SK-N-SH (cell line): ENCODE measurements at regions not wholly inside any gene's neighbourhood (a gene's known extent, or its start where the extent isn't known, plus 50 kb on each side); places are given as distances from the start of the nearest gene placed in this dataset.

Experiments used
- CTCF ChIA-PET: fragments of 300-600, 350-600 bp; formaldehyde crosslinking; extraction: SDS; loops from one replicate; lab custom pipeline; 2021; lab: Yijun Ruan, JAX
- POLR2A ChIA-PET: fragments of 350-600 bp; sonication (Branson Sonifier 250); formaldehyde crosslinking; extraction: SDS; loops from one replicate; lab custom pipeline; 2020; ENCODE audit warnings: antibody characterized with exemption, inconsistent platforms; lab: Yijun Ruan, JAX
- DNase-seq: peaks from one replicate; pipeline ENCODE4 v3.0.0; 2012
- H2AFZ ChIP-seq: fragments of 200-600 bp; sonication (generic); 2 replicates; pipeline ENCODE4 v1.8.1; 2016; ENCODE audit warnings: antibody characterized with exemption, mild to moderate bottlenecking, low read depth
- H3F3A ChIP-seq: fragments of 200-600 bp; sonication (generic); replicated peaks from 2 replicates; pipeline ENCODE3; 2016; ENCODE audit warnings: antibody characterized with exemption, mild to moderate bottlenecking; ENCODE audit not compliant: insufficient read depth
- H3K27ac ChIP-seq, 2 experiments: fragments of 200-500 bp in 1 of 2; fragments of 200-600 bp in 1 of 2; sonication (Bioruptor generic) in 1 of 2; sonication (generic), shearing (Covaris generic) in 1 of 2; 2 replicates each; pipeline versions ENCODE4 v1.5.1 to v1.6.1; 2014 to 2016; ENCODE audit warnings: low read depth in 2 of 2, inconsistent platforms in 1 of 2, low read length in 1 of 2, mild to moderate bottlenecking in 1 of 2, mixed read lengths in 1 of 2
- H3K27me3 ChIP-seq: fragments of 200-600 bp; sonication (generic), shearing (Covaris generic); 2 replicates; pipeline ENCODE4 v1.6.1; 2016; ENCODE audit warnings: mixed run types; ENCODE audit not compliant: insufficient read depth
- H3K36me3 ChIP-seq, 2 experiments: fragments of 200-500 bp in 1 of 2; fragments of 200-600 bp in 1 of 2; sonication (Bioruptor generic) in 1 of 2; sonication (generic) in 1 of 2; replicated peaks in 1 of 2; 2 replicates each; pipeline versions ENCODE3 to v1.5.1; 2014 to 2016; ENCODE audit warnings: low read length in 1 of 2, mild to moderate bottlenecking in 1 of 2; ENCODE audit not compliant: insufficient read depth in 2 of 2, control insufficient read depth in 1 of 2
- H3K4me1 ChIP-seq, 2 experiments: fragments of 200-500 bp in 1 of 2; fragments of 200-600 bp in 1 of 2; sonication (Bioruptor generic) in 1 of 2; sonication (generic), shearing (Covaris generic) in 1 of 2; 2 replicates each; pipeline versions ENCODE4 v1.5.1 to v1.6.1; 2014 to 2016; ENCODE audit warnings: low read depth in 1 of 2, low read length in 1 of 2, mixed run types in 1 of 2; ENCODE audit not compliant: insufficient read depth in 2 of 2, control insufficient read depth in 1 of 2
- H3K4me2 ChIP-seq: fragments of 200-600 bp; sonication (generic), shearing (Covaris generic); 2 replicates; pipeline ENCODE4 v1.6.1; 2017; ENCODE audit warnings: mixed run types
- H3K4me3 ChIP-seq, 2 experiments: fragments of 200-500 bp in 1 of 2; fragments of 200-600 bp in 1 of 2; sonication (Bioruptor generic) in 1 of 2; sonication (generic), shearing (Covaris generic) in 1 of 2; 2 replicates each; pipeline versions ENCODE4 v1.5.1 to v1.8.1; 2014 to 2016; ENCODE audit warnings: low read depth in 2 of 2, inconsistent platforms in 1 of 2, low read length in 1 of 2, mild to moderate bottlenecking in 1 of 2, mixed read lengths in 1 of 2, moderate library complexity in 1 of 2
- H3K79me2 ChIP-seq: fragments of 200-600 bp; sonication (generic); 2 replicates; pipeline ENCODE4 v1.8.1; 2017; ENCODE audit warnings: mild to moderate bottlenecking; ENCODE audit not compliant: insufficient read depth
- H3K9ac ChIP-seq: fragments of 200-600 bp; sonication (generic); 2 replicates; pipeline ENCODE4 v1.6.1; 2017; ENCODE audit warnings: mixed run types
- H3K9me2 ChIP-seq: fragments of 200-600 bp; sonication (generic); 2 replicates; pipeline ENCODE4 v1.6.1; 2017; ENCODE audit warnings: mixed run types
- H3K9me3 ChIP-seq: fragments of 200-600 bp; sonication (generic); 2 replicates; pipeline ENCODE4 v1.6.1; 2017; ENCODE audit warnings: mixed run types, mild to moderate bottlenecking, moderate library complexity
- H4K20me1 ChIP-seq: fragments of 200-600 bp; sonication (generic); 2 replicates; pipeline ENCODE4 v1.6.1; 2017; ENCODE audit warnings: mild to moderate bottlenecking, mixed run types; ENCODE audit not compliant: insufficient read depth
- CHD2 ChIP-seq: fragments of 150-350 bp; IDR thresholded peaks from 2 replicates; pipeline ENCODE4 v1.6.1; 2018; ENCODE audit warnings: low read length; ENCODE audit not compliant: partially characterized antibody
- EP300 ChIP-seq, 2 experiments: IDR thresholded peaks; 2 replicates each; pipeline versions ENCODE4 v1.4.0 to v1.6.1; 2012; ENCODE audit warnings: borderline replicate concordance in 1 of 2, low read depth in 1 of 2, low read length in 1 of 2
- JUND ChIP-seq: IDR thresholded peaks from 2 replicates; pipeline ENCODE4 v1.4.0; 2012
- MXI1 ChIP-seq: IDR thresholded peaks from 2 replicates; pipeline ENCODE4 v1.6.1; 2012; ENCODE audit warnings: mild to moderate bottlenecking, low read depth, low read length, improper control_type of control experiment
- NRF1 ChIP-seq: IDR thresholded peaks from 2 replicates; pipeline ENCODE4 v1.6.1; 2012; ENCODE audit warnings: low read depth, mild to moderate bottlenecking, low read length
- PBX3 ChIP-seq: IDR thresholded peaks from 2 replicates; pipeline ENCODE4; 2012
- POLR2AphosphoS5 ChIP-seq: IDR thresholded peaks from 2 replicates; pipeline ENCODE4 v1.6.1; 2012; ENCODE audit warnings: low read depth, low read length
- TEAD4 ChIP-seq: IDR thresholded peaks from 2 replicates; pipeline ENCODE4 v1.4.0; 2012; ENCODE audit warnings: mild to moderate bottlenecking, borderline replicate concordance; ENCODE audit not compliant: insufficient read depth
- USF1 ChIP-seq: IDR thresholded peaks from 2 replicates; pipeline ENCODE4 v1.4.0; 2012; ENCODE audit warnings: low read depth, borderline replicate concordance
- USF2 ChIP-seq: fragments of 150-350 bp; IDR thresholded peaks from 2 replicates; pipeline ENCODE4 v1.6.1; 2017; ENCODE audit warnings: antibody characterized with exemption, low read length, low read depth, borderline replicate concordance
- YY1 ChIP-seq: IDR thresholded peaks from 2 replicates; pipeline ENCODE4 v1.4.0; 2012; ENCODE audit warnings: low read depth, mild to moderate bottlenecking
- WGBS: methylation state at CpG from one replicate; pipeline ENCODE4 v1.1.6; 2017; ENCODE audit warnings: low lambda C conversion rate; 5-methylcytosine and 5-hydroxymethylcytosine counted together
- TF ChIP-seq, protein P1 (sequence below): IDR thresholded peaks from 2 replicates; pipeline ENCODE4 v1.4.0; 2012; ENCODE audit warnings: low read depth
- TF ChIP-seq, protein P2 (sequence below): IDR thresholded peaks from 2 replicates; pipeline ENCODE4 v1.4.0; 2012; ENCODE audit warnings: low read depth, borderline replicate concordance

GRCh38 chr3:189080745-189081144 lies 91.0 kb upstream of the TPRG1 start:
- TF ChIP-seq USF2: no peak
- TF ChIP-seq YY1: no peak
- no peak for TF ChIP-seq POLR2AphosphoS5
- no peak for TF ChIP-seq TEAD4
- TF ChIP-seq, protein P1, sequence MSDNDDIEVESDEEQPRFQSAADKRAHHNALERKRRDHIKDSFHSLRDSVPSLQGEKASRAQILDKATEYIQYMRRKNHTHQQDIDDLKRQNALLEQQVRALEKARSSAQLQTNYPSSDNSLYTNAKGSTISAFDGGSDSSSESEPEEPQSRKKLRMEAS: no peak
- TF ChIP-seq, protein P2, sequence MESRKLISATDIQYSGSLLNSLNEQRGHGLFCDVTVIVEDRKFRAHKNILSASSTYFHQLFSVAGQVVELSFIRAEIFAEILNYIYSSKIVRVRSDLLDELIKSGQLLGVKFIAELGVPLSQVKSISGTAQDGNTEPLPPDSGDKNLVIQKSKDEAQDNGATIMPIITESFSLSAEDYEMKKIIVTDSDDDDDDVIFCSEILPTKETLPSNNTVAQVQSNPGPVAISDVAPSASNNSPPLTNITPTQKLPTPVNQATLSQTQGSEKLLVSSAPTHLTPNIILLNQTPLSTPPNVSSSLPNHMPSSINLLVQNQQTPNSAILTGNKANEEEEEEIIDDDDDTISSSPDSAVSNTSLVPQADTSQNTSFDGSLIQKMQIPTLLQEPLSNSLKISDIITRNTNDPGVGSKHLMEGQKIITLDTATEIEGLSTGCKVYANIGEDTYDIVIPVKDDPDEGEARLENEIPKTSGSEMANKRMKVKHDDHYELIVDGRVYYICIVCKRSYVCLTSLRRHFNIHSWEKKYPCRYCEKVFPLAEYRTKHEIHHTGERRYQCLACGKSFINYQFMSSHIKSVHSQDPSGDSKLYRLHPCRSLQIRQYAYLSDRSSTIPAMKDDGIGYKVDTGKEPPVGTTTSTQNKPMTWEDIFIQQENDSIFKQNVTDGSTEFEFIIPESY: no peak
- no peak for TF ChIP-seq PBX3
- no peak for TF ChIP-seq EP300 (IDR thresholded peaks at IDR 0.05; ENCODE audit: borderline replicate concordance in 1 of 2, low read depth in 1 of 2, low read length in 1 of 2)
- TF ChIP-seq JUND: no peak
- H4K20me1 ChIP-seq: no peaks in the 10 kb centered on the region
- no peak overlapping the region for H3K4me2 ChIP-seq
- H3K79me2 ChIP-seq: no peaks in the 10 kb centered on the region
- no peak for DNase-seq
- no peaks in the 10 kb centered on the region for H3K9me3 ChIP-seq
- H3K9me2 ChIP-seq: no peaks in the 10 kb centered on the region
- H3K36me3 ChIP-seq: no peaks in the 10 kb centered on the region
- H3K27ac ChIP-seq: no peak overlapping the region
- H3F3A ChIP-seq: no peaks in the 10 kb centered on the region
- 8% methylated on average over 2 of the region's 2 CpGs for WGBS
- no peak overlapping the region for H2AFZ ChIP-seq
- no peak overlapping the region for H3K4me3 ChIP-seq
- no peaks in the 10 kb centered on the region; a peak in 1 of 4 replicates for H3K4me1 ChIP-seq
- POLR2A ChIA-PET: no interaction called here
- CTCF ChIA-PET: no interaction called here
- no peak overlapping the region for H3K9ac ChIP-seq
- H3K27me3 ChIP-seq: no peaks in the 10 kb centered on the region

DNA sequence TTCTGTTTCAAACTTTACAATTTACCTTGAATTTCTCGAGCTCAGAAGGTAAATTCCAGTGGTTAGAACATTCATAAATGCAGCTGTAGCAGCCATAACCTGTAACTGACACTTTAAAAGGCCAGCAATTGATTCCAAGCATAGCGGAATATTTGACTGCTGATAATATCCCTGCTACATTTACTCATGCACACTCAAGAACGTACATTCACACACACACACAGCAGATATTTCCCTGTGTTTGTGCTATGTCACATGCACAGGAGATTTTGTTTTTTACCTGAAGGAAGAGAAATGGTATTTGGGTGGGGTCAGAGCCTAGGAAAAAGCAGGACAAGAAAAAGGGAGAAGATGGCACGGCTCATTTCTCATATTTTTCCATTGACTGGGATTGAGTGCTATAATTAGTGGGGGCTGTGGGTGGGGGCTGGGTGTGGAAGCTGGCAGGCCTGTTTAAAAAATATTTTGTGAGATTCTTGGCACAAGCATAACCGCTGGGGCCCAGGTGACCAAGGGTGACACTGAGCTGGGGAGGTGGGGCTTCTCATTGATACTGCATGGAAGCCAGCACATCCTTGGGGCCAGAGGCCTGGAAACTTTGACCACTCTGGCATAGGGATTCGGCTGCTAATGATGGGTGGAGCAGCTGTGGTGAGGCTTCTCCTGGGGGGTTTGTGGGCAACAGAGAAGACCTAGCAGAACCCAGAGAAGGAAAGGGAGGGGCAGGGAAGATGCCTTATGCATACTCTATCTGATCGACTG lies 88.9 kb upstream of the TPRG1 start:
- H3K9me3 ChIP-seq: no peaks in the 10 kb centered on the region
- H3K4me3 ChIP-seq: no peak overlapping the region
- H3F3A ChIP-seq: no peaks in the 10 kb centered on the region
- 29% methylated on average over 7 of the region's 7 CpGs for WGBS
- H3K9ac ChIP-seq: no peak overlapping the region
- H3K27ac ChIP-seq: no peak overlapping the region
- H3K27me3 ChIP-seq: no peaks in the 10 kb centered on the region
- no peak overlapping the region for H2AFZ ChIP-seq
- H3K4me2 ChIP-seq: no peak overlapping the region
- H4K20me1 ChIP-seq: no peaks in the 10 kb centered on the region
- H3K36me3 ChIP-seq: no peaks in the 10 kb centered on the region
- ChIA-PET POLR2A (no interaction called here), CTCF (interaction anchor here (0.6 kb wide), 1 partner anchor 20 kb away, joined by 3 read pairs; no protein-coding TSS in a partner anchor)
- no peaks in the 10 kb centered on the region for H3K4me1 ChIP-seq
- no peaks in the 10 kb centered on the region for H3K79me2 ChIP-seq
- DNase-seq: no peak
- H3K9me2 ChIP-seq: no peaks in the 10 kb centered on the region
- TF ChIP-seq USF1 (no peak), MXI1 (no peak), NRF1 (no peak), CHD2 (no peak)
- TF ChIP-seq, protein P2: no peak
